ENCODE measurements at regions not wholly inside any gene's neighbourhood (a gene's known extent, or its start where the extent isn't known, plus 50 kb on each side); places are given as distances from the start of the nearest gene placed in this dataset.

DNA sequence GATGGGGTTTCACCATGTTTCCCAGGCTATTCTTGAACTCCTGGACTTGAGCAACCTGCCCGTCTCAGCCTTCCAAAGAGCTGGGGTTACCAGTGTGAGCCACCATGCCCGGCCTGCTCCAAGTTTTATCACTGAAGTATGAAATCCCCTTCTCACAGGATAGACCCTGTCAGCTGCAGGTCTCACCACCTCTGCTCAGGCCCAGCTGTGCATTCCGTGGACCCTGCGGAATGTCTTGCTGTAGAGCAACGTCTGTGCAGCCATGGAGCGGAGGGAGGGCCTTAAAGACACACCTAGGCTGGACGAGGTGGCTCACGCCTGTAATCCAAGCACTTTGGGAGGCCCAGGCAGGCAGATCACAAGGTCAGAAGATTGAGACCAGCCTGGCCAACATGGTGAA, 625.4 kb downstream of the BRD1 start:
- TF ChIP-seq POLR2AphosphoS5 (IDR thresholded peaks at IDR 0.05): no peak
- TF ChIP-seq, protein P1, sequence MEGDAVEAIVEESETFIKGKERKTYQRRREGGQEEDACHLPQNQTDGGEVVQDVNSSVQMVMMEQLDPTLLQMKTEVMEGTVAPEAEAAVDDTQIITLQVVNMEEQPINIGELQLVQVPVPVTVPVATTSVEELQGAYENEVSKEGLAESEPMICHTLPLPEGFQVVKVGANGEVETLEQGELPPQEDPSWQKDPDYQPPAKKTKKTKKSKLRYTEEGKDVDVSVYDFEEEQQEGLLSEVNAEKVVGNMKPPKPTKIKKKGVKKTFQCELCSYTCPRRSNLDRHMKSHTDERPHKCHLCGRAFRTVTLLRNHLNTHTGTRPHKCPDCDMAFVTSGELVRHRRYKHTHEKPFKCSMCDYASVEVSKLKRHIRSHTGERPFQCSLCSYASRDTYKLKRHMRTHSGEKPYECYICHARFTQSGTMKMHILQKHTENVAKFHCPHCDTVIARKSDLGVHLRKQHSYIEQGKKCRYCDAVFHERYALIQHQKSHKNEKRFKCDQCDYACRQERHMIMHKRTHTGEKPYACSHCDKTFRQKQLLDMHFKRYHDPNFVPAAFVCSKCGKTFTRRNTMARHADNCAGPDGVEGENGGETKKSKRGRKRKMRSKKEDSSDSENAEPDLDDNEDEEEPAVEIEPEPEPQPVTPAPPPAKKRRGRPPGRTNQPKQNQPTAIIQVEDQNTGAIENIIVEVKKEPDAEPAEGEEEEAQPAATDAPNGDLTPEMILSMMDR (IDR thresholded peaks at IDR 0.05): no peak
